BJ (cell line): ENCODE measurements at regions not wholly inside any gene's neighbourhood (a gene's known extent, or its start where the extent isn't known, plus 50 kb on each side); places are given as distances from the start of the nearest gene placed in this dataset.

ENCODE experiments used
- CTCF ChIA-PET: fragments of 350-600 bp; formaldehyde crosslinking; extraction: SDS; loops from one replicate; lab custom pipeline; 2021; ENCODE audit warnings: antibody characterized with exemption, inconsistent platforms; lab: Yijun Ruan, JAX
- POLR2A ChIA-PET: fragments of 300-600 bp; sonication (Branson Sonifier 250); formaldehyde crosslinking; extraction: SDS; loops from one replicate; lab custom pipeline; 2021; ENCODE audit warnings: antibody characterized with exemption; lab: Charles Lee
- DNase-seq: peaks from one replicate; pipeline ENCODE4 v3.0.0-alpha.2; 2011; ENCODE audit warnings: low read depth
- H3K27me3 ChIP-seq: 2 replicates; pipeline ENCODE4 v1.6.0; 2011; ENCODE audit warnings: low read length; ENCODE audit not compliant: control insufficient read depth, insufficient read depth
- H3K36me3 ChIP-seq: 2 replicates; pipeline ENCODE4 v1.5.1; 2011; ENCODE audit warnings: low read length; ENCODE audit not compliant: control insufficient read depth, insufficient read depth
- H3K4me3 ChIP-seq: 2 replicates; pipeline ENCODE4 v1.5.1; 2011; ENCODE audit warnings: low read depth, mild to moderate bottlenecking, control low read depth, low read length
- CTCF ChIP-seq: IDR thresholded peaks from 2 replicates; pipeline ENCODE4 v1.5.1; 2011; ENCODE audit warnings: low read depth, mild to moderate bottlenecking, control low read depth, inconsistent platforms, low read length, moderate library complexity; ENCODE audit not compliant: insufficient read depth

- ChIA-PET CTCF (interaction anchor here (1.4 to 4.0 kb wide), 2 partner anchors 11 to 15 kb away, joined by 4 to 21 read pairs; no protein-coding TSS in a partner anchor), POLR2A (no interaction called here)
- Histone ChIP-seq H3K4me3 (no peak overlapping the region), H3K36me3 (no peaks in the 10 kb centered on the region), H3K27me3 (no peaks in the 10 kb centered on the region; the same call in 1 of the 2 replicates)
- DNase-seq, result no peak
- TF ChIP-seq CTCF, result no peak
Measured at GRCh38 chr18:45370255-45371010, 244.8 kb upstream of the SLC14A2 start.

GRCh38 chr18:45373286-45373880, 241.9 kb upstream of the SLC14A2 start:
- no peak for DNase-seq
- POLR2A ChIA-PET, result no interaction called here
- no peaks in the 10 kb centered on the region for H3K27me3 ChIP-seq
- H3K4me3 ChIP-seq, result no peak overlapping the region
- no peaks in the 10 kb centered on the region for H3K36me3 ChIP-seq
- CTCF ChIA-PET, result interaction anchor here (2.0 to 4.0 kb wide), 2 partner anchors 9 to 12 kb away, joined by 8 to 21 read pairs; no protein-coding TSS in a partner anchor
- TF ChIP-seq CTCF, result no peak

- DNase-seq, result no peak
- H3K4me3 ChIP-seq, result no peak overlapping the region
- no peak for TF ChIP-seq CTCF
- CTCF ChIA-PET, result interaction anchor here (1.4 to 2.2 kb wide), 2 partner anchors 8 to 10 kb away, joined by 3 to 11 read pairs; no protein-coding TSS in a partner anchor
- POLR2A ChIA-PET, result no interaction called here
- H3K36me3 ChIP-seq, result no peaks in the 10 kb centered on the region
- no peaks in the 10 kb centered on the region for H3K27me3 ChIP-seq
Measured at GRCh38 chr18:45374236-45374635, 241.0 kb upstream of the SLC14A2 start.

- Histone ChIP-seq H3K4me3 (no peak overlapping the region), H3K27me3 (no peaks in the 10 kb centered on the region), H3K36me3 (no peaks in the 10 kb centered on the region)
- POLR2A ChIA-PET, result no interaction called here
- CTCF ChIA-PET, result interaction anchor here (1.4 to 2.2 kb wide), 2 partner anchors 9 kb away, joined by 3 to 11 read pairs; no protein-coding TSS in a partner anchor
- no peak for TF ChIP-seq CTCF
- no peak for DNase-seq
Measured at GRCh38 chr18:45374878-45375630, 240.2 kb upstream of the SLC14A2 start.

- Histone ChIP-seq H3K36me3 (no peaks in the 10 kb centered on the region), H3K27me3 (no peaks in the 10 kb centered on the region), H3K4me3 (no peak overlapping the region)
- no peak for DNase-seq
- no peak for TF ChIP-seq CTCF
- ChIA-PET CTCF (no interaction called here), POLR2A (no interaction called here)
Measured at GRCh38 chr18:45376193-45376592, 239.1 kb upstream of the SLC14A2 start.
